ENCODE measurements at regions not wholly inside any gene's neighbourhood (a gene's known extent, or its start where the extent isn't known, plus 50 kb on each side); places are given as distances from the start of the nearest gene placed in this dataset.

- Histone ChIP-seq H4K20me1 (ENCODE audit: insufficient read depth) (no peaks in the 10 kb centered on the region), H3K4me1 (ENCODE audit: low read depth, poor library complexity, severe bottlenecking) (no peaks in the 10 kb centered on the region), H3K4me2 (no peak overlapping the region), H3K36me3 (ENCODE audit: insufficient read depth) (no peaks in the 10 kb centered on the region), H3K4me3 (IDR thresholded peaks at IDR 0.05; ENCODE audit: insufficient read depth, low read depth, low read length) (no peak overlapping the region), H2AFZ (ENCODE audit: low read depth) (no peak overlapping the region), H3K27ac (no peak overlapping the region), H3K9ac (no peak overlapping the region), H3K27me3 (ENCODE audit: insufficient read depth, low read depth) (no peaks in the 10 kb centered on the region), H3K79me2 (ENCODE audit: insufficient read depth, low read depth) (no peaks in the 10 kb centered on the region)
- TF ChIP-seq CTCF (conservative IDR thresholded peaks at IDR 0.05; ENCODE audit: low read depth, low read length), result no peak
These were observed 244.7 kb downstream of the BTG1 start for GRCh38 chr12:91900971-91901370.

- H2AFZ ChIP-seq (ENCODE audit: low read depth), result no peak overlapping the region
- H3K4me3 ChIP-seq (IDR thresholded peaks at IDR 0.05; ENCODE audit: insufficient read depth, low read depth, low read length), result no peak overlapping the region
- no peaks in the 10 kb centered on the region for H4K20me1 ChIP-seq (ENCODE audit: insufficient read depth)
- H3K79me2 ChIP-seq (ENCODE audit: insufficient read depth, low read depth), result no peaks in the 10 kb centered on the region
- H3K27ac ChIP-seq, result no peak overlapping the region
- H3K27me3 ChIP-seq (ENCODE audit: insufficient read depth, low read depth), result no peaks in the 10 kb centered on the region
- no peaks in the 10 kb centered on the region for H3K36me3 ChIP-seq (ENCODE audit: insufficient read depth)
- H3K9ac ChIP-seq, result no peak overlapping the region
- no peak for TF ChIP-seq CTCF (conservative IDR thresholded peaks at IDR 0.05; ENCODE audit: low read depth, low read length)
- no peaks in the 10 kb centered on the region for H3K4me1 ChIP-seq (ENCODE audit: low read depth, poor library complexity, severe bottlenecking)
- H3K4me2 ChIP-seq, result no peak overlapping the region
These were observed 246.6 kb downstream of the BTG1 start for GRCh38 chr12:91899056-91899455.

GRCh38 chr12:91897025-91897515, 248.6 kb downstream of the BTG1 start:
- Histone ChIP-seq H2AFZ (ENCODE audit: low read depth) (no peak overlapping the region), H3K27me3 (ENCODE audit: insufficient read depth, low read depth) (no peaks in the 10 kb centered on the region), H3K4me2 (no peak overlapping the region), H3K79me2 (ENCODE audit: insufficient read depth, low read depth) (no peaks in the 10 kb centered on the region), H4K20me1 (ENCODE audit: insufficient read depth) (no peaks in the 10 kb centered on the region), H3K27ac (no peak overlapping the region), H3K4me3 (IDR thresholded peaks at IDR 0.05; ENCODE audit: insufficient read depth, low read depth, low read length) (no peak overlapping the region), H3K9ac (no peak overlapping the region), H3K4me1 (ENCODE audit: low read depth, poor library complexity, severe bottlenecking) (no peaks in the 10 kb centered on the region), H3K36me3 (ENCODE audit: insufficient read depth) (no peaks in the 10 kb centered on the region)
- TF ChIP-seq CTCF (conservative IDR thresholded peaks at IDR 0.05; ENCODE audit: low read depth, low read length), result no peak

GRCh38 chr12:91896286-91897024, 249.2 kb downstream of the BTG1 start:
- no peaks in the 10 kb centered on the region for H3K36me3 ChIP-seq (ENCODE audit: insufficient read depth)
- no peaks in the 10 kb centered on the region for H3K79me2 ChIP-seq (ENCODE audit: insufficient read depth, low read depth)
- TF ChIP-seq CTCF (conservative IDR thresholded peaks at IDR 0.05; ENCODE audit: low read depth, low read length), result no peak
- H3K27me3 ChIP-seq (ENCODE audit: insufficient read depth, low read depth), result no peaks in the 10 kb centered on the region
- H3K4me1 ChIP-seq (ENCODE audit: low read depth, poor library complexity, severe bottlenecking), result no peaks in the 10 kb centered on the region
- H3K4me2 ChIP-seq, result no peak overlapping the region
- H3K4me3 ChIP-seq (IDR thresholded peaks at IDR 0.05; ENCODE audit: insufficient read depth, low read depth, low read length), result no peak overlapping the region
- H3K27ac ChIP-seq, result no peak overlapping the region
- no peak overlapping the region for H2AFZ ChIP-seq (ENCODE audit: low read depth)
- no peaks in the 10 kb centered on the region for H4K20me1 ChIP-seq (ENCODE audit: insufficient read depth)
- no peak overlapping the region for H3K9ac ChIP-seq

Measured in KMS-11 (cell line).